ENCODE measurements at regions not wholly inside any gene's neighbourhood (a gene's known extent, or its start where the extent isn't known, plus 50 kb on each side); places are given as distances from the start of the nearest gene placed in this dataset.

DNA sequence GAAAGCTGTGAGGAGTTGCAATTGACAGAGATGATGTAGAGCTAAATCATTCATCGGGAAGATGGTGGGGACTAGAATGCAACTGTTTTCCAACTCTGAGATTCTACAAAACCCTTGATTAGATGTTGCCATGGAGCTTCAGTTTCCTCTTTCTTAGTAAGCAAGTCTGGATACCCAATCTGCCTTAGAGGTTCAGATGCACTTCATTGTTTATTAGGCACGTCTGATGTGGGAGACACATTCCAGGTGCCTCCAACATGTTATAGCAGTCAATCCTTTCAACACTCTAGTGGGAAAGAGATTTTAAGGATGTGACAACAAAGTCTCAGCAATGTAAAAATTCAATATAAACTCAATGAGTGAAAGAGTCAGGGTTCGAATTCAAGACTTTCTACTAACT lies 291.3 kb upstream of the PHYHIPL start:
- no peak for DNase-seq (ENCODE audit: low read depth)

DNA sequence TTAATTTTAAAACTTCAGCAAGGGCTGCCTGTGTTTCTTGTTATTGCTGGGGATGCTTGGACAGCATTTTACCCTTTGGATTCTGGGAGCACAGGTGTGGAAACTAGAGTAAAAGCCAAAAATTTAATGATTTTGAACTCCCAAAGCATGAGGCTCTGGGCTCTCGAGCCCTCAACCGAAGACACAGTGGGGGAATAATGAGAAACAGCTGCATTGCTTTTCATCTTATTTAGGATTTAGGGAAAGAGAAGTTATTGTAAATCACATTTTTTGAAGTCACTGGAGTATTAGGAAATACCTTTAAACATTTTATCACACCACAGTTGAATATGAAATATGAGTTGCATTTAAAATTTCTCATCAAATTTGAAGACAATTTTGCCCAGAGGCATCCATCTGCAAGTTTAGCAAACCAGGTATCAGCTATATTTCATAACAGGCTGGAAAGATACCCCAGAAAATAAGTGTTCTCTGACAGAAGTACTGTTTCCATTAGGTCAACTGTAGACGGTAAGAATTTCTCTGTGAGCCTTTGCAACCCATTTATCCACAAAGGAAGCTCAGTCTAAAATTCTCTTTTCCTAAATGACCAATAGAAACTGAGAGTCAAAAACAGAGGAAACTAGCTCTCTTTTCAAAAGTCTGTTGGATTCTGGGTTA lies 290.6 kb upstream of the PHYHIPL start:
- no peak for DNase-seq (ENCODE audit: low read depth)

DNA sequence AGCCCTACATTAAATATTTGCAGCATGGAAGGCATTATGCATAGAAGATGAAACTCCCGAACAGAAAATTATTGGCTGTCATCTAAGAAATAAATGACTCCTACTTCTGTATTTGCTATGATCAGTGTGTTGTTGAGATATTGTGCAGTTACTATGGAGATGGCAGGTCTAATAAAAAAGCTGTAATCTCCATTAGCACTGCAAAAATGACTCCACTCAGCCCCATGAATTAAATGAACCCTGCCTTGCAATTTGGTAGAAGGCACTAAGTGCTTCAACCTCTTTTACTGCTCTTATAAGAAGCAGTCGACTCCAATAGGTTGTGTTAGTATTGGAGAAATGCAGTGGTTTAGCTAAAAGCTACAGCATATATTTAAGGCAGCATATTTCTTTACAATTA lies 290.0 kb upstream of the PHYHIPL start:
- DNase-seq (ENCODE audit: low read depth), result no peak

- no peak for DNase-seq (ENCODE audit: low read depth)
These were observed 289.0 kb upstream of the PHYHIPL start for GRCh38 chr10:58887474-58887873.

DNA sequence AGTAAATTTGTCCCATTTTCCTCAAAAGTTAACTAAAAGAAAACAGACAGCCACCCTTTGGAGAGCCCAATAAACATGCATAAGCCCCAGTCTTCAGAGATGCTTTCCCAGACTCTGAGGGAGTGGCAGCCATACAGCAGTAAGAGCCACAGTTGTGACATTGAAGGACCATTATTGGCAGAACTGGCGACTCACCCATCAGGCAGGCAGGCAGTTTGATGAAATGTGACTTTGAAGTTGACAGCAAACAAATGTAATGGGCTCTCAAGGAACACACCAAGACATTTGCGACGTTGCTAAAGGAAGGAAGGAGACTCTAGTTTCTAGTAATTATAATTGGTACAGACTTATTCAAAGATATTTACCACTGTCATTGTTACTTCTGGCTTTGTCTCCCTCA lies 287.5 kb upstream of the PHYHIPL start:
- no peak for DNase-seq (ENCODE audit: low read depth)

GRCh38 chr10:58892031-58892531 lies 284.4 kb upstream of the PHYHIPL start:
- DNase-seq (ENCODE audit: low read depth), result no peak

DNA sequence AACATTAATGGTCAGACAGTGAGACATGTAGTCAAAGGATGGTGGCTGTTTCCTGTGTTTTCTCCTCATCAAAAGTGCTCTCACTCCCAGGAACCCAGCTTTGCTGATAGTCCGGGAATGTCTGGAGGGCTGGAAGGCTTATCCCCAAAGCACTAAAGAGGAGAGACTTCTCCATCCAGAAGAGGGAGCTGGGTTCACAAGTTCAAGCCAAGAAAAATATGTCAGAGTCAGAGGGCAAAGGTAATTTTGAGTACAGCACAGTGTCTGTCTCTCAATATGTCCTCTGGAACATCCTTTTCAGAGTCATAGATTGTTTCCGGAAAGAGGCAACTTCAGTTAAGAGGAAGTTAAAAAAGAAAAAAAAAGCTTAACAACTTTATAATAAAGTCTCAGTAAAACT lies 281.5 kb upstream of the PHYHIPL start:
- DNase-seq (ENCODE audit: low read depth), result no peak

DNA sequence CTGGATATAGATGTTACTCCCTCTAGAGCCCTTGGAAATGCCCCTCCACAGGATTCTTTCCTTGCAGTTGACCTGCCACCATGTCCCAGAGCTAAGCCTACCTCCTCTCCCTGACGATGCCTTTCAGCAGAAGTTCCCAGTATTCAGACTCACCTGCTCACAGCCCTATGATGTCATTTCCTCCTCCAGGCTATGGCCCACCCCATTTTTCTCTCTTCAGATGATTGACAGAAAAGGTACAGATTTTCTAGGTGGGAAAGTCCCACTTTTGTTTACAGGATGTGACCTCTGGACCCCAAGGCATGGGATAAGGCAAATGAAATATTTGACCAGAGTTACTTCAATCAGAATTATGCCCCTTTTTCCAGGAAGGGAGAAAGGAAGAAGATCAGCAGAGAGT lies 280.2 kb upstream of the PHYHIPL start:
- DNase-seq (ENCODE audit: low read depth), result no peak

- DNase-seq (ENCODE audit: low read depth), result no peak
These were observed 279.2 kb upstream of the PHYHIPL start for GRCh38 chr10:58897236-58897635.

DNA sequence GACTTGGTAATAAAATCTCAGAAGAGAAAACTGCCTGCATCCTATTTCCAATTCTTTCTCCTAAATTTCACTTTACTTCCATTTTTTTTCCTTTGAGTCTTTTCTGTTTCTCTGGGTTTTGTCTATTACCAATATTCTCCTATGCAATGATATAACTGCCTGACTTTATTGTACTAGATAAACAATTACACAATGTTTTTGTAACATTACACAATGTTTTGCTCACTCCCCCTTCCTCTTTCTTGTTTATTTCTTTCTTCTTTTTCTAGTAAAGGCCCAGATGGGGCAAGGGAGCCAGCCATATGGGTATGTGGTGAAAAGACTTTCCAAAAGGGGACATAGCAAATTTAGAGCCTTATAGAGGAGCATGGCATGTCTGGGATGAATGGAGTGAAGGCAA lies 278.7 kb upstream of the PHYHIPL start:
- no peak for DNase-seq (ENCODE audit: low read depth)

GRCh38 chr10:58898854-58899573 lies 277.4 kb upstream of the PHYHIPL start:
- DNase-seq (ENCODE audit: low read depth), result no peak

DNA sequence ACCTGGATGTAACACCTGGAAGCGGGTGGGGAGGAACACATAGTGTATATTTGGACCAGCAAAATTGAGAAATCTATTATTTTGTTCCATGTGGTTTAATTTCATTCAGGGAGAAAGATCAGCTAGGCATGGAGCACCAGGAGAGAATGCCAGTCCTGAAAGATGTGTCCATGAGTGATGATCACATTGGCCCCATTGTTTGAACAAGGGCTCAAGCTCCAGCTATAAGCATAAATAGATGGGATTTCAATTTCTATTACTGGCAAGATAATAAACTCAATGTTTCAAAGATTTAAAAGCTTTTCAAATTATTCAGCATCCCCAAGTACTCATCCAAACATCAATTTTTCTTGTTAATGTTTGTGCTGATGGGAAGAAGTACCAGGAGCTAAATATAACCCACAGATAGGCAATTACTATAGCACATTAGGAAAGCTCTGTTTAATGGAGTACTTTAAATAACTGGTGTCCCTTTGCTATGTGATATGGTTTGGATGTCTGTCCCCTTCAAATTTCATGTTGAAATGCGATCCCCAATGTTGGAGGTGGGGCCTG lies 275.3 kb upstream of the PHYHIPL start:
- no peak for DNase-seq (ENCODE audit: low read depth)

DNA sequence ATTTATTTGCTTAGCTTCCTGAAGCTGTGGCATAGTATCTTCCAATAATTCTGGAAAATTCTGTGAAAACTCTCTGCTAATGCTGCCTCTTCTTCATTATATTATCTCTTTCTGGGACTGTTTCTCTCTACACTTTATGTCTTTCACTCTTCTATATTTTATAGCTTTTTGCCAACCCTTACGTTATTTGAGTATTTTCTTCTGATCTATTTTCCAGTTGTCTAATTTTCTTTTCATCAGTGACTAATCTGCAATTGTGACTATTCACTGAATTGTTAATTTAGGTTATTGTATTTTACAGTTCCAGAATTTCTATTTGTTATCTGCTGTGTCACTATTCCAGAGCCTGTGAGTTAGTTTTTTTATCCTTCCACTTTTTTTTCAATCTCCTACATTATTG lies 273.4 kb upstream of the PHYHIPL start:
- DNase-seq (ENCODE audit: low read depth), result no peak

DNA sequence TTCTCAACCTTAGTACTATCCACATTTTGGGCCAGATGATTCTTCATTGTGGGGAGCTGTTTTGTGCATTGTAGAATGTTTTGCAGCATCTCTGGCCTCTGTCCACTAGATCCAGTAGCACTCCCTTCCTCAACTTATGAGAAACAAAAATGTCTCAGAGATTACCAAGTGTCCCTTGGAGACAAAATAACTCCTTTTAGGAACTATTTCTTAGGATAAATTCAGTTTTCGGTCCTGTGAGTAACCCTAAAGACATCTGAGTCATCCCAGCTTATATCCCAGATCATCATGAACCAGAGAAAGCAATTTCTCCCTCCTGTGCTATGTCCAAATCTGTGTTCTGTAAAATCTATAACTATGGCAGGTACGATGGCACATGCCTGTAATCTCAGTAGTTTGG lies 266.6 kb upstream of the PHYHIPL start:
- DNase-seq (ENCODE audit: low read depth), result no peak

DNA sequence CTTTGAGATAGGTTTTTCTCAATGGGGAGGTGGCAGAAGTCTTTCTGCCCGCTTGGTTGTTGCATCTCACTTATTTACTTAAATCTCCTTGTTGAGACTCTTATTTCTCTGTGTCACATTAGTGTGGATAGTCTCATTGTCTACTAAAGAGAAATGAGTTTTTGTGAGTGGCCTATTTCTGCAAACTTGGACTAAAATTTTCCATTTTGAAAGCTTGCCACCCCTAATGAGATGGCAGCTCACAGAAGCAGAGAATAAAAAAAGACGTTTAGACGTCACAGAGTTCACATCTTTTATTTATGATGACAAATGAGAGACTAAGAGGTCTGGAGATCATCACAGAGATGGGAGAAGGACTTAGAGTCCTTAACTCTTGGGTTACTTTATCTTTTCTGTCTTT lies 262.7 kb upstream of the PHYHIPL start:
- no peak for DNase-seq (ENCODE audit: low read depth)

DNA sequence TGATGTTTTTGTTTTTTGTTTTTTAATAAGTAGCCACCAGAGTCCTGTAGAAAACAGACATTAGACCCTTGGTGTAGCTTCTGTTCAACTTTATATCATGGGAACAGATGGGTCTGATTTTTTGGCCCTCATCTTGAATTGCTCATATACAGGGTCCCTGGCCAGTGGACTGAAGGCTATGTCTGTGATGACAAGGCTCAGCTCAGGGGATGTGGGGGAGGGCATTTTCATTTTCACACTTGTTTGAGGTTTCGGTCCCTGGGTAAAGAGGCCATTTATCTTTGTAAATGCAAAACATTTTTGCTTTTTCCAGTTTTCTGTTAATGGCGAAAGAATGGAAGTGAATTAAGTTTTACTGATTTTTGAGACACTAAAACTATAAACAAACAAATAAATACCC lies 257.6 kb upstream of the PHYHIPL start:
- DNase-seq (ENCODE audit: low read depth), result no peak

DNA sequence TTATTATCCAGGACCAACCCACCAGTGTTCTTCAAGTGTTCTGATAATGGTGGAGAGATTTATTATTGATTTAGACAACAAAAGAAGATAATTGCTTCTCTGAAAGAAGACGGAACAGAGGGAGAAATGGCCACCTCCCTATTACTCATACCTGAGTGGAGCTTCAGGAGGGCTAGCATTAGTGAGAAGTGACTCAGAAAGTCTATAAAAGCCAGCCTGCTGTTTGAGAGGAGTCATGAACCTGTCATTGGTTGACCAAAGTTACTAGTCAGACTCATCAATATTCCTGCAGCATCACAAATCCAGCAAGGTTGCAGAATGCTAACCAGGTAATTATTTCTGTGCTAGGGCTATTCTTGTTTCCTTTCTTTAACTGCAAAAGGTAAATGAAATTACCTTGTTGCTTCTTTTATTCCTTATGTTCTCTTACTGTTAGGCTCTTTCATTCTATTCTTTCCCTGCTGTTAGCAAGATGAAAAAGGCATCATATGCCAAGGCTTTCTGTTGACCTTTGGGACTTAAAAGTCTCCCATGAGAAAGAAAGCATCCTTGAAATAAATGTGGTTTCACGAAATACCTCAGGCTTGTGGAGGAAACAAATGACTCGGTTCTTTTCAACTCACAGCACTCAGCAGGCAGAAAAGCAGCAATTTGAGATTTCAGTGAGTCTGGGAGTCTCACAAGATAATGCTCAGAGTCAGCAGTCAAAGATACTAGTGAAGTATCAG lies 256.4 kb upstream of the PHYHIPL start:
- peak; percentile 73 for DNase-seq (ENCODE audit: low read depth)

- DNase-seq (ENCODE audit: low read depth), result peak; percentile 36
These were observed 255.8 kb upstream of the PHYHIPL start for GRCh38 chr10:58920655-58921003.

DNA sequence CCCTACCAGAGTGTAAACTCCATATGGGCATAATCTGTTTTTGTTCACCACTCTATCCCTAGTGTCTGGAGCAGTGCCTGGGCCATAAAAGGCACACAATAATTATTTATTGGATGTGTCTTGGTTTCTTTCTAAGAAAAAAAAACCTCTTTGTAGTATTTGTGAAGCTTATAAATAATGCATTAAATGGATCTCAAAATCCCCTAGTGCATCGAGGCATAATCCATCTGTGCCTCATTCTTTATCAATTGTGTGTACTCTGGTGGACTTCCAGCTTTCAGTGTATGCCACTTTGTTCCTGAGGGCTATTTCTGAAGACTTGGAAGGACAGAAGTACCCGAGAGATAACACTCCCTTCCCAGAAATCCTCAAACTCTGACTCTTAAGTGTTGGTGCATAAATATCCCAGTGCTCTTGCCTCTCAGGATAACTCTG lies 255.0 kb upstream of the PHYHIPL start:
- no peak for DNase-seq (ENCODE audit: low read depth)

- DNase-seq (ENCODE audit: low read depth), result no peak
These were observed 251.1 kb upstream of the PHYHIPL start for GRCh38 chr10:58925381-58925780.

- no peak for DNase-seq (ENCODE audit: low read depth)
These were observed 245.9 kb upstream of the PHYHIPL start for GRCh38 chr10:58930500-58930899.

DNA sequence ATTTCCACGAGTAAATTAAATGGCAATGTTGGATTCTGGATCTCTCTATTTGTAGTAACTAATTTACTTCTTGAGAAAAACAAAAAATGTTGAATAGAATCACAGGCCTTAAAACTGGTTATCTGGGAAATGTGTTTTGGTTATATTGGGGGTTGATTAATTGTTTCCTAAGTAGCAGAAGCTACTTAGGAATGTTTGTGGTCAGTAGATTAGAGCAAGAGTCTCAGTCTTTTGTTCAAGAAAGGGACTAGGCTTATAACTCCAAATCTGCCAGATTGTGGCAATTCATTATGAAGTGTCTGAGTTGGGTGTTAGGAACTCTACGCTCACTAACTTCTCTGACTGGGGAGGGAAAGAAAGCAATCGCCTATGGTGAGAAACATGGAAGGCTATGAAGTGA lies 244.3 kb upstream of the PHYHIPL start:
- DNase-seq (ENCODE audit: low read depth), result no peak

All from HS-5 (cell line).